ENCODE measurements at regions not wholly inside any gene's neighbourhood (a gene's known extent, or its start where the extent isn't known, plus 50 kb on each side); places are given as distances from the start of the nearest gene placed in this dataset.

GRCh38 chr5:125612181-125612721, 811.0 kb upstream of the GRAMD2B start:
- DNase-seq (ENCODE audit: low read depth, low spot score) = no peak
- no peak for TF ChIP-seq YY1 (IDR thresholded peaks at IDR 0.05; ENCODE audit: insufficient read depth, insufficient read length)
- no peak for TF ChIP-seq ZNF274 (IDR thresholded peaks at IDR 0.05; ENCODE audit: low read depth, low read length)
- no peak for TF ChIP-seq SUZ12 (IDR thresholded peaks at IDR 0.05; ENCODE audit: extremely low read depth, insufficient read depth, insufficient read length)
- Histone ChIP-seq H3K4me3 (ENCODE audit: insufficient read length, low read depth) (no peak overlapping the region), H3K27me3 (ENCODE audit: insufficient read depth, insufficient read length) (no peaks in the 10 kb centered on the region), H3K4me1 (ENCODE audit: insufficient read depth, insufficient read length) (no peaks in the 10 kb centered on the region), H3K9ac (ENCODE audit: insufficient read length, low read depth) (no peak overlapping the region), H3K9me3 (ENCODE audit: insufficient read depth, low read length) (no peaks in the 10 kb centered on the region), H3K36me3 (ENCODE audit: insufficient read depth, insufficient read length, low read length) (no peaks in the 10 kb centered on the region)

- DNase-seq (ENCODE audit: low read depth, low spot score) = no peak
- H3K4me3 ChIP-seq (ENCODE audit: insufficient read length, low read depth) = no peak overlapping the region
- H3K27me3 ChIP-seq (ENCODE audit: insufficient read depth, insufficient read length) = no peaks in the 10 kb centered on the region
- TF ChIP-seq ZNF274 (IDR thresholded peaks at IDR 0.05; ENCODE audit: low read depth, low read length) = no peak
- TF ChIP-seq YY1 (IDR thresholded peaks at IDR 0.05; ENCODE audit: insufficient read depth, insufficient read length) = no peak
- no peak for TF ChIP-seq SUZ12 (IDR thresholded peaks at IDR 0.05; ENCODE audit: extremely low read depth, insufficient read depth, insufficient read length)
- H3K9ac ChIP-seq (ENCODE audit: insufficient read length, low read depth) = no peak overlapping the region
- H3K36me3 ChIP-seq (ENCODE audit: insufficient read depth, insufficient read length, low read length) = no peaks in the 10 kb centered on the region
- H3K4me1 ChIP-seq (ENCODE audit: insufficient read depth, insufficient read length) = no peaks in the 10 kb centered on the region
- H3K9me3 ChIP-seq (ENCODE audit: insufficient read depth, low read length) = no peaks in the 10 kb centered on the region
These were observed 810.4 kb upstream of the GRAMD2B start for GRCh38 chr5:125612776-125613175.

DNA sequence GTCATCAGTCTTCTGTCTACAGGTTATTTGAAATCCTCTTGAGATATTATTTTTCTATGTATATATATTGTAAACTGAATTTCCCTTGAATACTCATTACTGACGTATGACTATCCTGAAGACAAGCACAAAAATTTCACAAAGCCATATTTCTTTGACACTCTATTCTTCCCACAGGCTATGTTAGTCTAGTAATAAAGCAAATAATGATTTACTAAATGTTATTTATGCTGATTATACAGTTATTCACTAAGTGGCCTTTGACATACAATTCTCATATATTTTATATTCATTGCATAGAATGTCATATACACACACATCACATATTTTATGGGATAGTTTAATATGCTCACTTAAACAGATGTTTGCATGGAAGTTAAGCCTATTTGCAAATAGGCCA, 793.0 kb upstream of the GRAMD2B start:
- Histone ChIP-seq H3K36me3 (ENCODE audit: insufficient read depth, insufficient read length, low read length) (no peaks in the 10 kb centered on the region), H3K27me3 (ENCODE audit: insufficient read depth, insufficient read length) (no peaks in the 10 kb centered on the region), H3K4me3 (ENCODE audit: insufficient read length, low read depth) (no peak overlapping the region), H3K4me1 (ENCODE audit: insufficient read depth, insufficient read length) (no peaks in the 10 kb centered on the region), H3K9me3 (ENCODE audit: insufficient read depth, low read length) (no peaks in the 10 kb centered on the region), H3K9ac (ENCODE audit: insufficient read length, low read depth) (no peak overlapping the region)
- TF ChIP-seq YY1 (IDR thresholded peaks at IDR 0.05; ENCODE audit: insufficient read depth, insufficient read length) (no peak), SUZ12 (IDR thresholded peaks at IDR 0.05; ENCODE audit: extremely low read depth, insufficient read depth, insufficient read length) (no peak), ZNF274 (IDR thresholded peaks at IDR 0.05; ENCODE audit: low read depth, low read length) (no peak)
- no peak for DNase-seq (ENCODE audit: low read depth, low spot score)

DNA sequence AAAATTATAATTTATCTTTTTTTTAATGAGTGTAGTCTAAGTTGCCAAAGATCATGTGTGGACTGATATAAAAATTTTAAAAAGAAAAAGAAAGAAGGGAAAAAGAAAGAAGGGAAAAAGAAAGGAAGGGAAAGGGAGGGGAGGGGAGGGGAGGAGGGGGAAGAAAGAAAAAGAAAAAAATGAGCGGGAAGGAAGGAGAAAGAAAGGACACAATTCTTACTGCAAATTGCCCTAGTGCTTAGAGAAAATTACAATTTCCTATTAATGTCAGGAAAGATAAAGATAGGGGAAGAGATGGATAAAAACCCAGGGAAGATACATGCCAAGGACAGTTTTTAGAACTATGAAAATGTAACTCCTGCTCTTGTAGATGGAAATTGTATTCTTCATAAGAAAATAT, 789.7 kb upstream of the GRAMD2B start:
- TF ChIP-seq YY1 (IDR thresholded peaks at IDR 0.05; ENCODE audit: insufficient read depth, insufficient read length) (no peak), SUZ12 (IDR thresholded peaks at IDR 0.05; ENCODE audit: extremely low read depth, insufficient read depth, insufficient read length) (no peak), ZNF274 (IDR thresholded peaks at IDR 0.05; ENCODE audit: low read depth, low read length) (no peak)
- no peak for DNase-seq (ENCODE audit: low read depth, low spot score)
- Histone ChIP-seq H3K4me3 (ENCODE audit: insufficient read length, low read depth) (no peak overlapping the region), H3K4me1 (ENCODE audit: insufficient read depth, insufficient read length) (no peaks in the 10 kb centered on the region), H3K9ac (ENCODE audit: insufficient read length, low read depth) (no peak overlapping the region), H3K36me3 (ENCODE audit: insufficient read depth, insufficient read length, low read length) (no peaks in the 10 kb centered on the region), H3K9me3 (ENCODE audit: insufficient read depth, low read length) (no peaks in the 10 kb centered on the region), H3K27me3 (ENCODE audit: insufficient read depth, insufficient read length) (no peaks in the 10 kb centered on the region)

GRCh38 chr5:125634216-125634835, 788.9 kb upstream of the GRAMD2B start:
- no peaks in the 10 kb centered on the region for H3K4me1 ChIP-seq (ENCODE audit: insufficient read depth, insufficient read length)
- no peak overlapping the region for H3K9ac ChIP-seq (ENCODE audit: insufficient read length, low read depth)
- no peaks in the 10 kb centered on the region for H3K27me3 ChIP-seq (ENCODE audit: insufficient read depth, insufficient read length)
- no peak for DNase-seq (ENCODE audit: low read depth, low spot score)
- H3K9me3 ChIP-seq (ENCODE audit: insufficient read depth, low read length) = no peaks in the 10 kb centered on the region
- no peaks in the 10 kb centered on the region for H3K36me3 ChIP-seq (ENCODE audit: insufficient read depth, insufficient read length, low read length)
- H3K4me3 ChIP-seq (ENCODE audit: insufficient read length, low read depth) = no peak overlapping the region
- TF ChIP-seq ZNF274 (IDR thresholded peaks at IDR 0.05; ENCODE audit: low read depth, low read length) (no peak), SUZ12 (IDR thresholded peaks at IDR 0.05; ENCODE audit: extremely low read depth, insufficient read depth, insufficient read length) (no peak), YY1 (IDR thresholded peaks at IDR 0.05; ENCODE audit: insufficient read depth, insufficient read length) (no peak)

GRCh38 chr5:125639858-125640257, 783.4 kb upstream of the GRAMD2B start:
- Histone ChIP-seq H3K9me3 (ENCODE audit: insufficient read depth, low read length) (no peaks in the 10 kb centered on the region), H3K4me3 (ENCODE audit: insufficient read length, low read depth) (no peak overlapping the region), H3K36me3 (ENCODE audit: insufficient read depth, insufficient read length, low read length) (no peaks in the 10 kb centered on the region), H3K4me1 (ENCODE audit: insufficient read depth, insufficient read length) (no peaks in the 10 kb centered on the region), H3K27me3 (ENCODE audit: insufficient read depth, insufficient read length) (no peaks in the 10 kb centered on the region), H3K9ac (ENCODE audit: insufficient read length, low read depth) (no peak overlapping the region)
- TF ChIP-seq YY1 (IDR thresholded peaks at IDR 0.05; ENCODE audit: insufficient read depth, insufficient read length) (no peak), ZNF274 (IDR thresholded peaks at IDR 0.05; ENCODE audit: low read depth, low read length) (no peak)
- DNase-seq (ENCODE audit: low read depth, low spot score) = no peak

DNA sequence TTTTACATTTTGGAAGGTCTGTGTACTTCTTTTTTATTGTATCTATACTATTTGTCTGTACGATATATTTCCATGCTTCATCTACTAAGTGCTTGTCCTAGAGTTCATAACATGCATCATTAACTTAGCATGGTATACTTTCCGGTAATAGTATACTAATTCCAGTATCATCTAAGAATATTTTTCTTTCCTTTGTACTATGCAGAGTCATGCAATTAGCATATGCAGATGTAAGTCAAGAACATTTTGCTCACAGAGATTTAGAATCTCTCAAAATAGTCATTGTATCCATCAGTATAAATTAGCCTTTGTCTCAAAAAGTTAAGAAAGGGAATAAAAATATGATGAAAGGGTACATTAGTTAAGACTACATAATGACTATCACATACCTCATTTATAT, 770.4 kb upstream of the GRAMD2B start:
- Histone ChIP-seq H3K4me1 (ENCODE audit: insufficient read depth, insufficient read length) (no peaks in the 10 kb centered on the region), H3K36me3 (ENCODE audit: insufficient read depth, insufficient read length, low read length) (no peaks in the 10 kb centered on the region), H3K9me3 (ENCODE audit: insufficient read depth, low read length) (no peaks in the 10 kb centered on the region), H3K9ac (ENCODE audit: insufficient read length, low read depth) (no peak overlapping the region), H3K27me3 (ENCODE audit: insufficient read depth, insufficient read length) (no peaks in the 10 kb centered on the region), H3K4me3 (ENCODE audit: insufficient read length, low read depth) (no peak overlapping the region)
- no peak for DNase-seq (ENCODE audit: low read depth, low spot score)
- TF ChIP-seq ZNF274 (IDR thresholded peaks at IDR 0.05; ENCODE audit: low read depth, low read length) (no peak), SUZ12 (IDR thresholded peaks at IDR 0.05; ENCODE audit: extremely low read depth, insufficient read depth, insufficient read length) (no peak), YY1 (IDR thresholded peaks at IDR 0.05; ENCODE audit: insufficient read depth, insufficient read length) (no peak)
